ENCODE measurements at regions not wholly inside any gene's neighbourhood (a gene's known extent, or its start where the extent isn't known, plus 50 kb on each side); places are given as distances from the start of the nearest gene placed in this dataset.

GRCh38 chr12:30006021-30006420, 222.3 kb upstream of the TMTC1 start:
- TF ChIP-seq, protein P1, sequence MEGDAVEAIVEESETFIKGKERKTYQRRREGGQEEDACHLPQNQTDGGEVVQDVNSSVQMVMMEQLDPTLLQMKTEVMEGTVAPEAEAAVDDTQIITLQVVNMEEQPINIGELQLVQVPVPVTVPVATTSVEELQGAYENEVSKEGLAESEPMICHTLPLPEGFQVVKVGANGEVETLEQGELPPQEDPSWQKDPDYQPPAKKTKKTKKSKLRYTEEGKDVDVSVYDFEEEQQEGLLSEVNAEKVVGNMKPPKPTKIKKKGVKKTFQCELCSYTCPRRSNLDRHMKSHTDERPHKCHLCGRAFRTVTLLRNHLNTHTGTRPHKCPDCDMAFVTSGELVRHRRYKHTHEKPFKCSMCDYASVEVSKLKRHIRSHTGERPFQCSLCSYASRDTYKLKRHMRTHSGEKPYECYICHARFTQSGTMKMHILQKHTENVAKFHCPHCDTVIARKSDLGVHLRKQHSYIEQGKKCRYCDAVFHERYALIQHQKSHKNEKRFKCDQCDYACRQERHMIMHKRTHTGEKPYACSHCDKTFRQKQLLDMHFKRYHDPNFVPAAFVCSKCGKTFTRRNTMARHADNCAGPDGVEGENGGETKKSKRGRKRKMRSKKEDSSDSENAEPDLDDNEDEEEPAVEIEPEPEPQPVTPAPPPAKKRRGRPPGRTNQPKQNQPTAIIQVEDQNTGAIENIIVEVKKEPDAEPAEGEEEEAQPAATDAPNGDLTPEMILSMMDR (IDR thresholded peaks at IDR 0.05) = no peak
- TF ChIP-seq EP300 (IDR thresholded peaks at IDR 0.05) = no peak
- TF ChIP-seq POLR2A (IDR thresholded peaks at IDR 0.05) = no peak

Data from suprapubic skin (tissue), 3 donors.